ENCODE measurements at regions not wholly inside any gene's neighbourhood (a gene's known extent, or its start where the extent isn't known, plus 50 kb on each side); places are given as distances from the start of the nearest gene placed in this dataset.

GRCh38 chr2:15788455-15788829 lies 151.9 kb upstream of the MYCN start:
- no peaks in the 10 kb centered on the region for H3K36me3 ChIP-seq
- H3K27me3 ChIP-seq, result peaks cover 0 to 18% (median 0%) of the 10 kb centered on the region in 4 donors
- H3K9me3 ChIP-seq, result no peaks in the 10 kb centered on the region
- TF ChIP-seq POLR2A (IDR thresholded peaks at IDR 0.05) (no peak), CTCF (IDR thresholded peaks at IDR 0.05) (no peak)
- WGBS, 2 donors, result 62 to 76% methylated on average over 3 to 5 of the region's 11 CpGs
- H3K27ac ChIP-seq, result no peak overlapping the region
- no peaks in the 10 kb centered on the region for H3K4me1 ChIP-seq
- intact Hi-C loops (cut with DNase I), result no loop called here
- H3K4me3 ChIP-seq, result no peak overlapping the region
- no peak for DNase-seq

GRCh38 chr2:15788830-15789229 lies 151.5 kb upstream of the MYCN start:
- WGBS, 2 donors, result 61 to 70% methylated on average over 4 to 9 of the region's 9 CpGs
- no peaks in the 10 kb centered on the region for H3K4me1 ChIP-seq

GRCh38 chr2:15789381-15790062 lies 150.8 kb upstream of the MYCN start:
- H3K9me3 ChIP-seq, result no peaks in the 10 kb centered on the region
- H3K27ac ChIP-seq, result no peak overlapping the region
- intact Hi-C loops (cut with DNase I), result no loop called here
- 77 to 84% methylated on average over 11 of the region's 11 CpGs for WGBS, 2 donors
- DNase-seq, result no peak
- H3K4me1 ChIP-seq, result no peaks in the 10 kb centered on the region
- H3K4me3 ChIP-seq, result no peak overlapping the region
- no peaks in the 10 kb centered on the region for H3K36me3 ChIP-seq
- H3K27me3 ChIP-seq, result peaks cover 0 to 9% (median 0%) of the 10 kb centered on the region in 4 donors
- TF ChIP-seq POLR2A (IDR thresholded peaks at IDR 0.05) (no peak), CTCF (IDR thresholded peaks at IDR 0.05) (no peak)

More at GRCh38 chr2:15788830-15789229, 151.5 kb upstream of the MYCN start:
- no peaks in the 10 kb centered on the region for H3K9me3 ChIP-seq
- intact Hi-C loops (cut with DNase I), result no loop called here
- TF ChIP-seq POLR2A (IDR thresholded peaks at IDR 0.05) (no peak), CTCF (IDR thresholded peaks at IDR 0.05) (no peak)
- no peak overlapping the region for H3K4me3 ChIP-seq
- H3K27ac ChIP-seq, result no peak overlapping the region
- no peak for DNase-seq
- H3K36me3 ChIP-seq, result no peaks in the 10 kb centered on the region
- peaks cover 0 to 14% (median 0%) of the 10 kb centered on the region in 4 donors for H3K27me3 ChIP-seq

- H3K27me3 ChIP-seq, result peaks cover 0 to 1% (median 0%) of the 10 kb centered on the region in 4 donors
- 81 to 87% methylated on average over 2 to 7 of the region's 9 CpGs for WGBS, 2 donors
- TF ChIP-seq POLR2A (IDR thresholded peaks at IDR 0.05), result no peak
- TF ChIP-seq CTCF (IDR thresholded peaks at IDR 0.05), result no peak
Measured at GRCh38 chr2:15790326-15790725, 150.0 kb upstream of the MYCN start.

GRCh38 chr2:15790838-15791237 lies 149.5 kb upstream of the MYCN start:
- Histone ChIP-seq H3K4me3 (no peak overlapping the region), H3K36me3 (no peaks in the 10 kb centered on the region), H3K27me3 (no peaks in the 10 kb centered on the region), H3K4me1 (peaks cover 0 to 10% (median 0%) of the 10 kb centered on the region in 3 donors), H3K27ac (no peak overlapping the region), H3K9me3 (no peaks in the 10 kb centered on the region)
- 82 to 96% methylated on average over 5 to 6 of the region's 7 CpGs for WGBS, 2 donors
- no peak for DNase-seq
- intact Hi-C loops (cut with DNase I), result no loop called here
- TF ChIP-seq CTCF (IDR thresholded peaks at IDR 0.05) (no peak), POLR2A (IDR thresholded peaks at IDR 0.05) (no peak)

More at GRCh38 chr2:15790326-15790725, 150.0 kb upstream of the MYCN start:
- Histone ChIP-seq H3K27ac (no peak overlapping the region), H3K9me3 (no peaks in the 10 kb centered on the region), H3K4me3 (no peak overlapping the region), H3K4me1 (peaks cover 0 to 5% (median 0%) of the 10 kb centered on the region in 3 donors), H3K36me3 (no peaks in the 10 kb centered on the region)
- no peak for DNase-seq
- intact Hi-C loops (cut with DNase I), result no loop called here
